Ovary (tissue), 3 donors: ENCODE measurements at regions not wholly inside any gene's neighbourhood (a gene's known extent, or its start where the extent isn't known, plus 50 kb on each side); places are given as distances from the start of the nearest gene placed in this dataset.
"Not testable (repeated sequence)": the region's sequence is repeated elsewhere in the genome, so short reads cannot be mapped to it uniquely, and the experiment has no call there.

ENCODE experiments used
- CTCF ChIP-seq, 3 donors: fragments of 450-650 bp in 2 of 3; fragments of 200-600 bp in 1 of 3; IDR thresholded peaks; one replicate each; pipeline versions ENCODE4 v1.5.1 to v1.8.0; 2016 to 2022; ENCODE audit warnings: antibody characterized with exemption in 3 of 3, mild to moderate bottlenecking in 1 of 3
- EP300 ChIP-seq: sonication (generic); formaldehyde crosslinking; IDR thresholded peaks from one replicate; pipeline ENCODE4 v1.6.1; 2017; ENCODE audit warnings: antibody characterized with exemption
- POLR2A ChIP-seq: fragments of 450-650 bp; IDR thresholded peaks from one replicate; pipeline ENCODE4 v1.6.1; 2017; ENCODE audit warnings: antibody characterized with exemption, mild to moderate bottlenecking, moderate library complexity
- donor health status: DM: no; HTN: no; CAD: no.

DNA sequence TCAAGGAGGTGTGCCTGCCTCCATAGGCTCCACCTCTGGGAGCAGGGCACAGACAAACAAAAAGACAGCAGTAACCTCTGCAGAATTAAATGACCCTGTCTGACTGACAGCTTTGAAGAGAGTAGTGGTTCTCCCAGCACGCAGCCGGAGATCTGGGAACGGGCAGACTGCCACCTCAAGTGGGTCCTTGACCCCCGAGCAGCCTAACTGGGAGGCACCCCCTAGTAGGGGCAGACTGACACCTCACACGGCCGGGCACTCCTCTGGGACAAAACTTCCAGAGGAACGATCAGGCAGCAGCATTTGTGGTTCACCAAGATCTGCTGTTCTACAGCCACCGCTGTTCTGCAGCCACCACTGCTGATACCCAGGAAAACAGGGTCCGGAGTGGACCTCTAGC lies 378.2 kb downstream of the PTH2R start:
- not testable (repeated sequence) for TF ChIP-seq POLR2A; CTCF (IDR thresholded peaks at IDR 0.05); EP300
